NCI-H510A (cell line): ENCODE measurements at regions not wholly inside any gene's neighbourhood (a gene's known extent, or its start where the extent isn't known, plus 50 kb on each side); places are given as distances from the start of the nearest gene placed in this dataset.

ENCODE experiments used
- DNase-seq: peaks from one replicate; lab custom pipeline; 2025; lab: John Stamatoyannopoulos, UW

DNA sequence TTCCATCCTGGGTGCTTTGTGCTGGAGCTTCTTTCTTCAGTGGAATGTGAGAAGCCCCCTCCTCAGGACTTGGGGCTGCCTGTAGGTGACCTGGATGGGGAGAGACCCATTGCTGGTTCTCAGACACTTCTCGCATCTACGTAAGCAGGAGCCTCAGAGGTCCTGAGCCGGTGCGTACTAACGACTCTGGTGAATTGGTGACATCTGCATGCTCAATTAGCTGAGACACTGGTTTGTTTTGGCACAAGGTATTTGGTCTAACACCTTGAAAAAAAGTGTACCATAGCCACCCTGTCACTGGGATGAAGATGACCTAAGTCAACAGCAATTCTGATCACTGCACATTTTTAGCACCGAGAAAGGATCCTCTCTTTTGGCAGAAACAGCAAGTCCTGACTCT, 57.7 kb downstream of the LRRC30 start:
- no peak for DNase-seq

DNA sequence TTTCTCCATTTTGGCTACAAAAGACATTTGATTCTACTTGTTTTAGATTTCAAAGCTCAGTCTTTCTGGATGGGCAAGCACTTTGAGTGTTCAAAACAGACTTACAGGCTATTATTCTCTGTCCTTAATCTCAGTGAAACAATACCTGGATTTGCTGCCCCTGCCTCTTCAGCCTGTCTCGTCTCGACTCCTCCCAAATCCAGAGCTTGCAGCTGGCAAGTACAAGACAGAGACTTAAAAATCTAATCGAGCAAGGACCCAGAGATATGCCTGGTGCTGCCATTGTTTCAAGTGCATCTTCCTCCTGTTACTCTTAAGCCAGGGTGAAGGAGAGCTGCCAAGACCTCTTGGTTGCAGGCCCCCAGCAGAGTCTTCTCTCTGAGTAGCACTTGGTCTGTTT, 59.2 kb downstream of the LRRC30 start:
- DNase-seq = no peak

DNA sequence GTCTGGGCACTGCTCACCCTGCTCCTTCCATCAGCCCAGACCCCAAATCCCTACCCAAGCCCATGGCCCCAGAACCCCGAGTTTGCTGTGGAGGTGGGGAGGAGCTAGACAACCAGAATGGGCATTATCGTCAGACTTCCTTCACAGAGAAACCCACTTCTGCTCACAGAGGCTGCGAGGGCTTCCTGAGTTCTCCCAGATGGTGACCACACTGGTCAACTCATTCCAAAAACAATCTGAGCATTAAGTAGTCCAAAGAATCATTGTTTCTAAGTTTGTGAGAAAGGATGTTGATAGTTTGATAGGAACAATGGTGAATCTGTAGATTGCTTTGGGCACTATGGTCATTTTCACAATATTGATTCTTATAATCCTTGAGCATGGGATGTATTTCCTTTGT, 60.2 kb downstream of the LRRC30 start:
- no peak for DNase-seq

DNA sequence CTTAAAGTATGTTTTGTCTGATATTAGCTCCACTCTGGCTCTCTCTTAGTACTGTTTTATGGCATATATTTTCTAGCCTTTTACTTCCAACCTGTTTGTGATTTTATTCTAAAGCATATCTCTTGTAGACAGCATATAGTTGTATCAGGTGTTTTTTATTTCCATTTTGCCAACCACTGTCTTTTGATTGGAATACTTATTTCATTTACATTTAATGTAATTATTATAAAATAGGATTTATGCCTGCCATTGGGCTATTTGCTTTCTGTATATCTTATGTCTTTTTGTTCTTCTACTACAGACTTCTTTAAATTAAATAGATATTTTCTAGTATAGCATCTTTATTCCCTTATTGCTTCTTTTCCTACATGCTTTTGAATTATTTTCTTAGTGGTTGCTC, 67.3 kb downstream of the LRRC30 start:
- DNase-seq = no peak

DNA sequence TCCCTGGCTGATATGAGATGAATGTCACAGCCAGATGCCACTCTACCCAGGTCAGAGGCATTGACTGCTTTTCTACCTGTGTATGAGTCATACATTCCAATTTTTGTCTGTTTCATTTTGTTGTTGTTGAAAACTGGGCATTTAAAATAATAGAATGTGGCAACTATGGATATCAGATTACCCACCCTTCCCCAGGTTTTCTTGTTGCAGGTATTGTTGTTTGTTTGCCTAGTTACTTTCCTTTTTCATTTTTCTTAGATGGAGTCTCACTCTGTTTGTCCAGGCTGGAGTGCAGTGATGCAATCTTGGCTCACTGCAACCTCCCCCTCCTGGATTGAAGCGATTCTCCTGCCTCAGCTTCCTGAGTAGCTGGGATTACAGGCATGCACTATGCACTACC, 70.2 kb downstream of the LRRC30 start:
- DNase-seq = peak; percentile 11

DNA sequence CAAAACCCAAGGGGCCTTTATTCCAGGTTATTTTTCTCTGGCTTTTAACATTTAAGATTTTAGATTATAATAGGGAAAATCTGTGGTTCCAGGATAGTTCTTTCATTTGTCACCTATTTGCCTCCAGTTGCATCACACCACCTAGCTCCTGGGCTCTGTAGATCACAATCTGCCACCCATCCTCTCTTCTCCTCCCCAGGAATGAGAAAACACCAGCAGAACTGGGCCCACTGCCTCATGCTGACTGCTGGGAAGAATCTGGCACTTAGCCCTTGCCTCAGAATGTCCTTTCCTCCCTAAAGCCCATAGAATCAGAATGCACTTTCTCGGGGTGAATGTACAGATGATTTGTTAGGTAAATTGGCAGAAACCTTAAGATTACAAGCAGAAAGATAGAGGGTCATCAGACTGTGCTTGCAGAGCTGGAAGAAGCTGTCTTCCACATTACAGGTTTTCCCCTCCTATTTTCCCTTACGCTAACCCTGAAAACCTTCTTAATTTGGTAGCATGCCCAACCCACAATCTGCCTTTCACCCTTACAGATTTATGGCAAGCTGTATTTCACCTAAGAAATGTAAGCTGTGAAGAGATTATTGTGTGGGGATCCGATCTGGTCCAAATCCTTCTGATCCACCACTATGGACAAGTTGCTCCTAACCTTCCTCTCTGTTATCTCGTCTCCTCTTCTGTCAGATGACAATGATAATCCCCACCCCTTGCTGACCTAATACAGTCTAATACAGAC, 72.6 kb downstream of the LRRC30 start:
- DNase-seq = no peak

DNA sequence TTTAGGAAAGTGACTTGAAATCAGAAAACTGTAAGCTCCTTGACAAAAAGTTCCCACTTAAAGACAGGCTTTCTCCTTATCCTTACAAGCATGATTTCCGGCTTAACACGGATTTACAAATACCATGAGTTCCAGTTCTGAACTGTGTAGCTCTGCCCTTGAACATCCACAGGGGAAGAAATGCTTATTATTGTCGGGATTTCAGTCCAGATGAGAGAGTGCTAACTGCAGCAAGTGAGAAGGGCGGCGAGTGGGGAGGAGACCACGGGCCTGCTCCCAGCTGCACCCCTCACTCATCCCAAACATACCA, 73.1 kb downstream of the LRRC30 start:
- no peak for DNase-seq

DNA sequence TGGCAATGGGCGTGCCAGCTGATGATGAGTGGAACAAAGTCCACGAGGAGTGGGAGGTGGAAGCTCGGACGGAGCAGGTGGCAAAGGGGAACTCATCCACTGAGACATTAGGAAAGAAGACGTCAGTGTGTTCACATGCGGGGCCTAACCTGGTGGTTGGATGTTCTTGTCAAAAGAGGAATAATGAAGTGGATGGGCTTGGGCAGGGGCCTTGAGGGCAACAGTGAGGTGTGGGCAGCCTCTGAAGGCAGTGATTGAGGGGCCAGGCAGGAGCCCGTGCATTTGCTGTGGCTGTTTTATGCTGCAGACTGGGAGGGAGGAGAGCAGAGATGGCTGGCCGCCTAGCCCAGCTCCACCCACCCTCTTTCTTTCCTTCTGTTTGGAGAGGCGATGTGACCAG, 74.5 kb downstream of the LRRC30 start:
- DNase-seq = no peak

DNA sequence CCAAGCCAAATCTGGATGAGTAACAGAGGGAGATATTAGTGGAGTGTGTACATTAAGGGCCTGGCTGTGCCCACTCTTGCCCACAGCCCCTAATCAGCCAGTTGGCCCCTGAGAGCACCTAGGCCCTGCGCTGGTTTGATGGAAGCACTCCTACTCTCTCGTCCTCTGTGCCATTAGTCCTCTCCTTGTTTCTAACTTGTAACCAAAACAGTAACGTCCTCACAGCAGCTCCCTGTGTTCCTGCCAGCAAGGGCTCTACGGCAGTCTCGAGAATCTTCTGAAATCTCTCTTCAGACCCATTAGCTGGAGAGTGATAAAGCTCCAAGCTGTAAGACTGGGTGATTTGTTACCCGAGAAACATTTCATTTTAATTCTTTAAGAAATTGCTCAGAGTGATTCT, 76.1 kb downstream of the LRRC30 start:
- DNase-seq = no peak

DNA sequence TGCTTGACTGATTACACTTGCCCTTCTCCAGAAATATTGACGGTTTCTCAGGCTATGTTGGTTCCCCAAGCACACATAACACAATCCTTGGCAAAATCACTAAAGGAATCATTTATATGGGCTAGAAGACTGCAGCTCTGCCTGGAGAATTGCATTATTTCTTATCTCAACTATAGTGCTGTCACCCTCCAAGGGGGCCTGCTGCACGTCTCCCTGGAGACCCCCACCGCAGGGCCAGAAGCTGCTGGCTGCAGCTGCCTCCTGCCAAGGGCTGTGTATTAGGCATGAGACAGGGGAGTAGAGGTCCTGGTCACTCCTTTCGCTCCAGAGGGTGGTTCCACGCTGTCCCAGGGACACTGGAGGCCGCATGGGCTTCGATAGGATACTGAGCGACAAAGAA, 76.6 kb downstream of the LRRC30 start:
- DNase-seq = no peak

DNA sequence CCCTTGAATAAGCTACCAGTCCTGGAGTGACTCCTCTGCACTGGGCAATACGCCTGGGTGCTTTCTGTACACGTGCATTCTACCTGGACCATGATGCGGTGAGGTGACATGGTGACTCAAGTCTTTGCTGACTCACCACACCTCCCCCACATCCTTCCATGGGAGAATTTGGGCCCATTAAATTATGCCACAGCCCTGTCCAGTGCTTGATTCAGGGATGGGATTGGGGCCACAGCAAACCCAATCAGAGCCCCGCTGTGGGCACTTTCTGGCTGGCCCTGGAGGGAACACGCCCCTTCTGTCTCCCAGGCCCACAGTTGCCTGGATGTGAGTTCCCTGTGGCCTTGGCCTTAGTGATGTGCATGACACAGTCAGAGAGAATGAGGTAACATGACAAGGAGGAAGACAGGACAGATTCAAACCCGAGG, 86.9 kb downstream of the LRRC30 start:
- no peak for DNase-seq

DNA sequence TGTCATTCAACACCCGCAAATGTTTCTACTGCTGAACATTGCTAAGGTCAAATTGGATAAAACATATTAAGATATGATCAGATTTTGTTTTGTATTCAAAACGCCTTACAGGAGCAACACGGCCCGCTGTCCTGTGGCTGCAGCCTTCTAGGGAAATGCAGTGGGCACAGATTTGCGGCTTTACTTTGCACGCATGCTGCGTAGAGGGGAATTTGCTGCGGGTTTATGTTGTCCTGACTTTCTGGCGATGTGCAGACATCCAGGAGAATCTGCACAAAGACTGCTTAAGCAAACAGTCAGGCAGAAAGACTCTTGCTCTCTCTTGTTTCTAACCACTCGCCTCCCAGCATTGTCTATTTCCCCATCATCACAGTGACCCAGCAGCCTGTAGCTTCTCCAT, 88.3 kb downstream of the LRRC30 start:
- DNase-seq = no peak

DNA sequence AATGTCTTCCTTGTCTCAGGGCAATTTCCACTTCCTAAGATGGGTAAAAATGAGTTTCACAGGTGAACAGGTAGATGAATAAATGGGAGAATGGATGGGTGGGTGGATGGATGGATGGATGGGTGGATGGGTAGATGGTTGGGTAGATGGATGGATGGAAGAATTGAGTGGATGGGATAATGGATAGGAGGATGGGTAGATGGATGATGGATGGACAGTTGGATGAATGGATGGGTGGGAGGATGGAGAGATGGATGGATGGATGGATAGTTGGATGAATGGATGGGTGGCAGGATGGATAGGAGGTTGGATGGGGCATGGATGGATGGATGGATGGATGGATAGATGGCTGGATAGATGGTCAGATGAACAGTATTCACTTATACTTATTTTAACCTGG, 90.9 kb downstream of the LRRC30 start:
- DNase-seq = no peak

DNA sequence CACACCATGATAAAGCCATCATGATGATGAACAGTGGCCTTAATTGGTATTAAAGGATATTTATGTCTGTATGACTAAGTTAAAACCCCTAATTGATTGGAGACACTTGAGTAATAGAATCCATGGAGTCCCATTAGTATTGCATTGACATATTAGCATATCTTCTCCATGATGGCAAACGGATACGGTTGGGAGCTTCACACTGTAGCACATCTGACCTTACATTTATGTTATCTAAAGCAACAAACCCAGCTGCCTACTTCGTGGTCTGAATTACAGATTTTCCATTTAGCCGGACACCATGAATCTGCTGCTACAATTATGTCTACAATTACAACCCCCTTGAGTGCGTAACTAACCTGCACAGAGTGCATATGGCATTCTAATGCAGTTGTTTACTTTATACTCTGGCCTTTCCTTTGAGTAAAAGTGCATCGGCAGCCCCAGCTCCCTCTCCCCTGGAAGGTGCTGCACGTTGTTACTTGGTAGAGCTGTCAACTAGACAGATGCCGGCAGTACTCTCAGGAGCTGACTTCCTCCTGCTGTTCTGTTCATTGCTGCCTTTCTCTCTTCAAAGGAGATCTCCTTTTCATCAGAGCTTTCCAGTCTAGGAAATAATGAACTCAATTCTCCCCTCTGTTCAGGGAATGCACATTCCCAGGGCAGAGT, 92.1 kb downstream of the LRRC30 start:
- no peak for DNase-seq

DNA sequence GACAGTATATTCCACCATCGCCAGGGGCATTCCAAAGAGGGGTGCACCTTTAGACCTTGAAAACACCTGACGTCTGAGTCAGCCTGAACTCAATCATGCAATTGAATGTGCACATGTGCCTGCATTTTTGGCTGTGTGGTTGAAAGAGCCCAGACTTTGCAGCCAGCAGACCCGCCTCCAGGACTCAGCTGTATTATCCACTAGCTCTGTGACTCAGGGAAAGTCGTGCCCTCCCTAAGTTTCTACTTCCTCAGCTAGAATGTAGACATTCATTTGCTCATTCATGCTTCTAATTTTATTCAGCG, 94.2 kb downstream of the LRRC30 start:
- no peak for DNase-seq

DNA sequence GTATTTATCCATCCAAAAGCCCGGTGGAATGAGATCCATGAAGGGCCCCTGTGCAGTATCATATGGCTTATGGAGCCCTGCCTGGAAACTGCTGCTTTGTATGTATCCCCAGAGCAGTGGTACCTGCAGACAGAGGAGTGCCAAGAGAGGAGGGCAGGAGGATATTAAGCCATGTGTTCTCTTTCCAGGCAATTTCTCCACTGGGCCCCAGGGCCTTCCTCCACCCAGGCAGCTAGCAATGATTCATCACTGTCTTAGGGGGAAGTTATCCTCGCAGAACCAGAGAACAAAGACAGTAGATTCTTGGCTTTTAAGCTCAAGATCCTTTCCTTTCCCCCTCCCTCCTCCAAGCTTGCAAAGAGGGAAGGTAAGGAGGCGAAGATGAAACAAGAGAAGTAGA, 98.1 kb downstream of the LRRC30 start:
- DNase-seq = no peak

DNA sequence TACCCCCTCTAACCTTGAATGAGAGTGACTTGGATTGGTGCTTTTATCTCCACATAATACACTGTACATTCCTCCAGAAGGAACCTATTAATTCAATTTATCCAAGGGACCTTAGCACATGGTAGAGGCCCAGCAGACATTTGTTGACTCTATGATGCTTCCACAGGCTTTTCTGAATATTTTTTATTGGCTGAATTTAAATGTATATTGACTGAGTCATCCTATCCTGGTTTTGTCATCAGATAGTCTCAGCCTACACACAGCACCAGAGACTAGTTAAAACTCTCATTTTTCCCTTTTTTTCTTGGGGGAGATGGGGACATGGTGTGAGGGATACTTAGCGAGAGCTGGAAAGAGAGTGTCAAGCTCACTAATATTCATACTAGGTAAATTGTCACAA, 101.6 kb downstream of the LRRC30 start:
- DNase-seq = no peak

DNA sequence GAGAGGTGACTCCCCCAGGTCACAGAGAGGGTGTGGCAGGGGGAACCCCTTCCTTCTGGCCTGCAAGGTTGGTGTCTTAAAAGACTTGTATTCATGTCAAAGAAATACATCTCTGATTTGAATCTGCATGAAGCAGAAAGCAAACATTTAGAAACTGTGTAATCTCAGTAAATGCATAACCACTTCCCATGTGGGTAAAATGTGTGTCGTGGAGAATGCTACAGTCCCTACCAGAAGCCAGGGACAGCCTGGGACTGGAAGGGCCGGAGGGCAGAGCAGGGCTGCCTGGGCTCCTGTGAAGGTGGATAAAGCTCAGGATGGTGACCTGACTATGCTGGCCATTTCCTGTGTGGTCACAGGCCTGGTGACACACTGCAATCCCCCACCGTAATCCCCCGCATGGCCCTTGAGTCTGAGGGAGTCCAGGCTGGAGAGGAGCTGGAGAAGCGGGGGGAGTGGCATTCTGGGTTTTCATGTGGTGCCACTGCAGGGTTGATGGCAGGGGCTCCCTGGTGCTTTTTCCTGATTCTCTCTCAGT, 102.2 kb downstream of the LRRC30 start:
- no peak for DNase-seq

DNA sequence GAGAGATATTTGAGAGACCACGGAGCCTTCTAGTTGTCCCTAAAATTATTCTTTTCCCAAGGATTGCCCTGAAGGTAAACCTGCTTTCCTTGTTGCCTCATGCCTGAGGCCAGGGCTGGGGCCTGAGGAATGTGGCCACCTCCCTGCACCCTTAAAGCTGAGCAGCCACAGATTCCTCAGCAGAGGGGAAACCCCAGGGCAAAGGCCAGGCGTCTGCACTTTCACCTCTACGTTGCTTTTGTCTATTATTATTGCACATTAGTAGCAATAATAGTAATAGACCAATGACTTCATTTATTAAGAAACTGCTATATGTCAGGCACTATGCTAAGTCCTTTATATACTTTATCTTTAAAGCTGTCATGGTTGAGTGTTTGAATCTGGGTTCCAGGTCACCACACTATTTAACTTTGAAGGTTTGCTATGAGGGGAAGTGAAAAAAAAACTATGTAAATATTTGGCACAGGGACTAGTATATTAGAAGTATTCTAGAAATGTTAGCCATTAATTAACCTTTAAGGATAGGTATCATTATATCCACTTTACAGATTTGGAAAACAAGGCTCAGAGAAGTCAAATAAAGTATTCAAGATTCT, 104.2 kb downstream of the LRRC30 start:
- DNase-seq = no peak

DNA sequence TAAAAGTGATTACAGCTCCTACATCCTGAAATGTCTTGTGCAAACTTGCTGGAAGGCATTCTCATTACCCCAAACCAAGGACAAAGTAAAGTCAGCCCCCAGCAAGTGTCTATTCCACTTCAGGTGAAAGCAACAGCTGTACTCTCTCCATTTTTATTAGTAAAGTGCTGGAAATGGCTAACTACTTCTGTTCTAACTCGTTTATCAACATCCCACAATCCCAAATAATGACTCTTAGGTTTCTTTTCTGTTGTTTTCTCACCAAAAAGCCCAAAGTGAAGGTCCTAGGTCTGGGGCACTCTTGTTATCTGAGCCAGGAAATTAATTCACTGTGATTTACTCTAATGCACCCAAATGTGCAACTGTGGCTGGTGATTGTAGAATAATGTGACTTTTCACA, 105.7 kb downstream of the LRRC30 start:
- DNase-seq = no peak

DNA sequence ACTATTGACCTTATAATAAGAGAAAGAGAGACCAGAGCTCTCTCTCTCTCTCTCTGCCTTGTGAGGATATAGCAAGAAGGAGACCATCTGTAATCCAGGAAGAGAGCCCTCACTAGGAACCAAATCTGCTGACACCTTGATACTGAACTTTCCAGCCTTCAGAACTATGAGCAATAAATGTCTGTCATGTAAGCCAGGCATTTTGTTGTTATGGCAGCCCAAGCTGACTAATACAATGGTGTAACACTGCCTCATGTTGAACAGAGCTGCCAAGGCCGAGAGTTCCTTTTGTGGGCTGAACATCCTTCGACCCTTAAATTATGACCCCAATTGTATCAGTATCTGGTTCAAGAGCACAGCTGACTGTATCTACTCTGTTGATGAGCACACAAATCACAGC, 108.0 kb downstream of the LRRC30 start:
- no peak for DNase-seq

DNA sequence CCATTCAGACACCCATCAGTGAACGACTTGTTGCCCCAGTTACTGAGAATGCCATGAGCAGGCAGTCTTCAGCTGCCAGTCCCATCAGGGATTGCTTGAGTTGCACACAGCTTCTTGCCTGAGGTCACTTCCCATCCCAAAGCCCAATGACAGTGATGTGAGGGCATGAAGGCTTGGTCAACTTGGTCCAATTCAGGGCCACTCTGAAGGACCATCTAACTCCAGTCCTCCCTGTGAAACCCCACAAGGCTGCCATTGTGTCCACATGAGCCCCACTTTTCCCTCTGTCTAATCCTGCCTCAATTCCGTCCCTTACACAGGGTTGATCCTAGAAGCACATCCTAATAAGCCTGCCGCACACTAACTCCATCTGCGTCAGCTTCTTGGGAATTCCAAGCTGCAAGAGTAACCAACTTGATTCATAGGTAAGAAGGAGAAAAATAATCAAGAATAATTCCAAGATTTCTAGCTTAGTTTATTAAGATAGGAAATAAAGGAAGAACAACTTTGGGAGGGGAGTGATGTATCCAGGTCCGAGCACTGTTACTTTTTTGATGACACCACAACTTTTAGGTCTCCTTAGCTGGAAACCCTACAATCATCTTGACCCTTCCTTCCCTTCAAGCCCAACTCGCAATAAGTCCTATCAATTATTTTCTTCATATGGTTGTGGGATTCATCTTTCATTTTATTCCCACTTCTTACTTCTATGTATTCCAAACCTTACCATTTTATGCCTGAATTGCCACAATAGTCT, 110.9 kb downstream of the LRRC30 start:
- no peak for DNase-seq
